HCT116 (cell line): ENCODE measurements at regions not wholly inside any gene's neighbourhood (a gene's known extent, or its start where the extent isn't known, plus 50 kb on each side); places are given as distances from the start of the nearest gene placed in this dataset.

Source experiments
- ATAC-seq: fragments of 200-7000 bp; cut with Tn5 transposase; 2 replicates; pipeline ENCODE4 v1.9.1; 2020; ENCODE audit warnings: mild to moderate bottlenecking, moderate library complexity
- BruUV-seq: library from RNA; stranded (reverse); fragments of 400-500 nt; replicated peaks from 2 replicates; lab custom pipeline; 2021; lab: Mats Ljungman, UMichigan
- CTCF ChIA-PET: fragments of 300-600 bp; sonication (Branson Sonifier 250); formaldehyde crosslinking; loops from one replicate; lab custom pipeline; 2021; ENCODE audit warnings: antibody characterized with exemption; lab: Charles Lee
- POLR2A ChIA-PET: fragments of 300-600, 350-600 bp; sonication (Branson Sonifier 250); formaldehyde crosslinking; loops from one replicate; lab custom pipeline; 2021; ENCODE audit warnings: antibody characterized with exemption; lab: Charles Lee
- RAD21 ChIA-PET, 2 experiments: fragments of 300-600 bp; sonication (Branson Sonifier 250); formaldehyde crosslinking; loops; one replicate each; lab custom pipeline; 2023; ENCODE audit warnings: low total read pairs in 2 of 2; ENCODE audit not compliant: uncharacterized antibody in 2 of 2, unreplicated experiment in 2 of 2, low non-redundant PET in 1 of 2; lab: Charles Lee
- DNase-seq: peaks from one replicate; pipeline ENCODE4 v3.0.0-alpha.2; 2010; ENCODE audit warnings: low read depth, low spot score
- H2AFZ ChIP-seq: fragments of 200-600 bp; shearing (Covaris generic), sonication (generic); 2 replicates; pipeline ENCODE4 v1.6.1; 2017; ENCODE audit warnings: low read depth, mixed run types, mixed read lengths, antibody characterized with exemption, low read length; ENCODE audit not compliant: poor library complexity, severe bottlenecking
- H3K27ac ChIP-seq: 2 replicates; pipeline ENCODE4 v1.5.1; 2012; ENCODE audit warnings: low read depth, low read length
- H3K27me3 ChIP-seq: fragments of 200-600 bp; sonication (generic); 2 replicates; pipeline ENCODE4 v1.6.1; 2016; ENCODE audit warnings: mixed run types, low read length, mixed read lengths; ENCODE audit not compliant: insufficient read depth
- H3K36me3 ChIP-seq, 2 experiments: fragments of 200-500 bp in 1 of 2; fragments of 200-600 bp in 1 of 2; sonication (Bioruptor generic) in 1 of 2; sonication (generic) in 1 of 2; 2 replicates each; pipeline versions ENCODE4 v1.5.1 to v1.6.1; 2014 to 2016; ENCODE audit warnings: low read length in 2 of 2, inconsistent platforms in 1 of 2, mixed read lengths in 1 of 2, mixed run types in 1 of 2; ENCODE audit not compliant: insufficient read depth in 2 of 2, control insufficient read depth in 1 of 2
- H3K4me1 ChIP-seq, 2 experiments: fragments of 200-600 bp in 1 of 2; sonication (generic) in 1 of 2; 2 replicates each; pipeline versions ENCODE4 v1.5.1 to v1.6.1; 2012 to 2017; ENCODE audit warnings: low read length in 2 of 2, inconsistent platforms in 1 of 2, mild to moderate bottlenecking in 1 of 2, mixed read lengths in 1 of 2, mixed run types in 1 of 2, moderate library complexity in 1 of 2; ENCODE audit not compliant: insufficient read depth in 2 of 2, control insufficient read depth in 1 of 2
- H3K4me2 ChIP-seq: fragments of 200-600 bp; sonication (generic); 2 replicates; pipeline ENCODE4 v1.6.1; 2017; ENCODE audit warnings: mixed run types, low read length, mixed read lengths
- H3K4me3 ChIP-seq, 2 experiments: fragments of 200-600 bp in 1 of 2; sonication (generic) in 1 of 2; replicated peaks in 1 of 2; 2 replicates each; pipeline ENCODE4 v1.5.1; 2011 to 2016; ENCODE audit warnings: low read length in 2 of 2, control low read depth in 1 of 2, low read depth in 1 of 2, mild to moderate bottlenecking in 1 of 2, mixed read lengths in 1 of 2, mixed run types in 1 of 2
- H3K79me2 ChIP-seq: fragments of 200-600 bp; sonication (generic); 2 replicates; pipeline ENCODE4 v1.6.1; 2017; ENCODE audit warnings: mild to moderate bottlenecking, mixed run types, low read length, moderate library complexity, mixed read lengths; ENCODE audit not compliant: insufficient read depth
- H3K9ac ChIP-seq: fragments of 200-600 bp; sonication (generic); 2 replicates; pipeline ENCODE4 v1.6.1; 2016; ENCODE audit warnings: low read length, mixed read lengths
- H3K9me2 ChIP-seq: fragments of 200-600 bp; sonication (generic), shearing (Covaris generic); 2 replicates; pipeline ENCODE4 v1.6.1; 2017; ENCODE audit warnings: mixed run types, mild to moderate bottlenecking, moderate library complexity; ENCODE audit not compliant: insufficient read depth
- H3K9me3 ChIP-seq, 2 experiments: fragments of 200-500 bp in 1 of 2; fragments of 200-600 bp in 1 of 2; sonication (Bioruptor generic) in 1 of 2; sonication (generic) in 1 of 2; 2 replicates each; pipeline ENCODE4 v1.6.1; 2014 to 2017; ENCODE audit warnings: low read length in 2 of 2, mixed read lengths in 2 of 2, inconsistent platforms in 1 of 2, low read depth in 1 of 2, mild to moderate bottlenecking in 1 of 2, mixed run types in 1 of 2, moderate library complexity in 1 of 2; ENCODE audit not compliant: control insufficient read depth in 1 of 2, insufficient read depth in 1 of 2
- H4K20me1 ChIP-seq: fragments of 200-600 bp; sonication (generic), shearing (Covaris generic); 2 replicates; pipeline ENCODE4 v1.6.1; 2017; ENCODE audit warnings: mixed run types, mild to moderate bottlenecking, moderate library complexity; ENCODE audit not compliant: insufficient read depth
- CBX3 ChIP-seq: IDR thresholded peaks from 2 replicates; pipeline ENCODE4 v1.6.1; 2012; ENCODE audit warnings: low read depth
- CEBPB ChIP-seq: IDR thresholded peaks from 2 replicates; pipeline ENCODE4 v1.6.1; 2012; ENCODE audit warnings: low read depth
- EGR1 ChIP-seq: IDR thresholded peaks from 2 replicates; pipeline ENCODE4 v1.6.1; 2012; ENCODE audit warnings: low read depth
- ELF1 ChIP-seq: IDR thresholded peaks from 2 replicates; pipeline ENCODE4 v1.6.1; 2012; ENCODE audit warnings: low read depth, borderline replicate concordance
- EZH2 ChIP-seq: fragments of 200-600 bp; sonication (generic); IDR thresholded peaks from 2 replicates; pipeline ENCODE4 v1.6.1; 2017; ENCODE audit warnings: antibody characterized with exemption, mixed run types
- EZH2phosphoT487 ChIP-seq: fragments of 200-600 bp; IDR thresholded peaks from 2 replicates; pipeline ENCODE4 v1.6.1; 2018; ENCODE audit warnings: antibody characterized with exemption, borderline replicate concordance
- FOSL1 ChIP-seq: IDR thresholded peaks from 2 replicates; pipeline ENCODE4 v1.6.1; 2012; ENCODE audit warnings: low read depth
- JUND ChIP-seq: IDR thresholded peaks from 2 replicates; pipeline ENCODE4 v1.6.1; 2012
- POLR2A ChIP-seq: IDR thresholded peaks from 2 replicates; pipeline ENCODE4 v1.7.0; 2011; ENCODE audit warnings: borderline replicate concordance; ENCODE audit not compliant: insufficient read depth, insufficient read length; ENCODE audit errors: extremely low read depth
- POLR2AphosphoS5 ChIP-seq: IDR thresholded peaks from 2 replicates; pipeline ENCODE4 v1.6.1; 2011; ENCODE audit warnings: mild to moderate bottlenecking, low read depth, low read length, moderate library complexity
- SIN3A ChIP-seq: IDR thresholded peaks from 2 replicates; pipeline ENCODE4 v1.6.1; 2012; ENCODE audit warnings: low read depth
- SP1 ChIP-seq: IDR thresholded peaks from 2 replicates; pipeline ENCODE4 v1.6.1; 2012; ENCODE audit warnings: low read depth
- SRF ChIP-seq: IDR thresholded peaks from 2 replicates; pipeline ENCODE4 v1.6.1; 2012; ENCODE audit warnings: low read depth
- TCF7L2 ChIP-seq: IDR thresholded peaks from 2 replicates; pipeline ENCODE4 v1.7.0; 2011; ENCODE audit warnings: borderline replicate concordance, inconsistent platforms; ENCODE audit not compliant: insufficient read depth, insufficient read length; ENCODE audit errors: extremely low read depth
- YY1 ChIP-seq: IDR thresholded peaks from 2 replicates; pipeline ENCODE4 v1.6.1; 2011; ENCODE audit warnings: low read length, low read depth, moderate library complexity, mild to moderate bottlenecking; ENCODE audit not compliant: insufficient replicate concordance; ENCODE audit errors: extremely low read depth
- ZFX ChIP-seq: fragments of 450-650 bp; IDR thresholded peaks from 2 replicates; pipeline ENCODE4 v1.6.1; 2017
- ZNF274 ChIP-seq: fragments of 200-500 bp; sonication (Bioruptor generic); IDR thresholded peaks from 2 replicates; pipeline ENCODE4 v1.6.1; 2014; ENCODE audit warnings: mild to moderate bottlenecking, low read depth, low read length, inconsistent platforms
- intact Hi-C: fragments of 100-400 bp; cut with micrococcal nuclease; formaldehyde crosslinking; loops from 2 replicates; pipeline ENCODE4 v1.10.0; 2022
- TF ChIP-seq, protein P1 (sequence below): IDR thresholded peaks from 2 replicates; pipeline ENCODE4 v1.6.1; 2012; ENCODE audit warnings: low read depth
- TF ChIP-seq, protein P2 (sequence below), 3 experiments: fragments of 200-600 bp in 1 of 3; sonication (generic) in 1 of 3; IDR thresholded peaks in 2 of 3; conservative IDR thresholded peaks in 1 of 3; 2 replicates each; pipeline ENCODE4 v1.5.1; 2012 to 2017; ENCODE audit warnings: low read depth in 2 of 3, low read length in 2 of 3, antibody characterized with exemption in 1 of 3, borderline replicate concordance in 1 of 3, control low read depth in 1 of 3, mild to moderate bottlenecking in 1 of 3, mixed read lengths in 1 of 3, mixed run types in 1 of 3, moderate library complexity in 1 of 3; ENCODE audit not compliant: insufficient read depth in 1 of 3
- TF ChIP-seq, protein P3 (sequence below): IDR thresholded peaks from 2 replicates; pipeline ENCODE4 v1.6.1; 2012

DNA sequence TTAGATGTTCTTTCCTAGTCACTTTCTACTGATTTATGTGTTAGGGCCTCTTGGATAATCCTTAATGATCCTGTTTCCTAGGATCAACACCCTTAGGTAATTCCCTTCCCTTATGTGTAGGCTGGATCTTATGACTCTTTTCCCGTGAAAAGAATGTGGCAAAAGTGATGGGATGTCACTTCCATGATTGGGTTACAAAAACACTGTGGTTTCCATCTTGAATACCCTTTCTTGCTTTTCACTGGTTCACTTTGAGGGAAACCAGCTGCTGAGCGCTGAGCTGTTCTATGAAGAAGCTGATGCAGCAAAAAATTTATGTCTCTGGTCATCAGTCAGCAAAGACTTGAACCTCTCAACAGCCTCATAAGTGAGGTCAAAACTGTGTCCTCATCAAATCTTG is 609.4 kb downstream of the OLFM4 start:
- no peak overlapping the region for H3K4me3 ChIP-seq
- RAD21 ChIA-PET = no interaction called here
- H3K27me3 ChIP-seq = no peaks in the 10 kb centered on the region
- no peak overlapping the region for H3K9ac ChIP-seq
- H2AFZ ChIP-seq = no peak overlapping the region
- CTCF ChIA-PET = no interaction called here
- POLR2A ChIA-PET = no interaction called here
- no peaks in the 10 kb centered on the region for H3K9me2 ChIP-seq
- TF ChIP-seq SP1 (no peak), SRF (no peak), EGR1 (no peak), POLR2A (no peak), SIN3A (no peak), YY1 (no peak), FOSL1 (no peak), EZH2phosphoT487 (no peak), TCF7L2 (no peak), JUND (no peak), ZFX (no peak), CBX3 (no peak), ZNF274 (no peak), CEBPB (no peak), EZH2 (no peak), POLR2AphosphoS5 (no peak), ELF1 (no peak)
- TF ChIP-seq, protein P1, sequence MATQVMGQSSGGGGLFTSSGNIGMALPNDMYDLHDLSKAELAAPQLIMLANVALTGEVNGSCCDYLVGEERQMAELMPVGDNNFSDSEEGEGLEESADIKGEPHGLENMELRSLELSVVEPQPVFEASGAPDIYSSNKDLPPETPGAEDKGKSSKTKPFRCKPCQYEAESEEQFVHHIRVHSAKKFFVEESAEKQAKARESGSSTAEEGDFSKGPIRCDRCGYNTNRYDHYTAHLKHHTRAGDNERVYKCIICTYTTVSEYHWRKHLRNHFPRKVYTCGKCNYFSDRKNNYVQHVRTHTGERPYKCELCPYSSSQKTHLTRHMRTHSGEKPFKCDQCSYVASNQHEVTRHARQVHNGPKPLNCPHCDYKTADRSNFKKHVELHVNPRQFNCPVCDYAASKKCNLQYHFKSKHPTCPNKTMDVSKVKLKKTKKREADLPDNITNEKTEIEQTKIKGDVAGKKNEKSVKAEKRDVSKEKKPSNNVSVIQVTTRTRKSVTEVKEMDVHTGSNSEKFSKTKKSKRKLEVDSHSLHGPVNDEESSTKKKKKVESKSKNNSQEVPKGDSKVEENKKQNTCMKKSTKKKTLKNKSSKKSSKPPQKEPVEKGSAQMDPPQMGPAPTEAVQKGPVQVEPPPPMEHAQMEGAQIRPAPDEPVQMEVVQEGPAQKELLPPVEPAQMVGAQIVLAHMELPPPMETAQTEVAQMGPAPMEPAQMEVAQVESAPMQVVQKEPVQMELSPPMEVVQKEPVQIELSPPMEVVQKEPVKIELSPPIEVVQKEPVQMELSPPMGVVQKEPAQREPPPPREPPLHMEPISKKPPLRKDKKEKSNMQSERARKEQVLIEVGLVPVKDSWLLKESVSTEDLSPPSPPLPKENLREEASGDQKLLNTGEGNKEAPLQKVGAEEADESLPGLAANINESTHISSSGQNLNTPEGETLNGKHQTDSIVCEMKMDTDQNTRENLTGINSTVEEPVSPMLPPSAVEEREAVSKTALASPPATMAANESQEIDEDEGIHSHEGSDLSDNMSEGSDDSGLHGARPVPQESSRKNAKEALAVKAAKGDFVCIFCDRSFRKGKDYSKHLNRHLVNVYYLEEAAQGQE = no peak
- TF ChIP-seq, protein P2, sequence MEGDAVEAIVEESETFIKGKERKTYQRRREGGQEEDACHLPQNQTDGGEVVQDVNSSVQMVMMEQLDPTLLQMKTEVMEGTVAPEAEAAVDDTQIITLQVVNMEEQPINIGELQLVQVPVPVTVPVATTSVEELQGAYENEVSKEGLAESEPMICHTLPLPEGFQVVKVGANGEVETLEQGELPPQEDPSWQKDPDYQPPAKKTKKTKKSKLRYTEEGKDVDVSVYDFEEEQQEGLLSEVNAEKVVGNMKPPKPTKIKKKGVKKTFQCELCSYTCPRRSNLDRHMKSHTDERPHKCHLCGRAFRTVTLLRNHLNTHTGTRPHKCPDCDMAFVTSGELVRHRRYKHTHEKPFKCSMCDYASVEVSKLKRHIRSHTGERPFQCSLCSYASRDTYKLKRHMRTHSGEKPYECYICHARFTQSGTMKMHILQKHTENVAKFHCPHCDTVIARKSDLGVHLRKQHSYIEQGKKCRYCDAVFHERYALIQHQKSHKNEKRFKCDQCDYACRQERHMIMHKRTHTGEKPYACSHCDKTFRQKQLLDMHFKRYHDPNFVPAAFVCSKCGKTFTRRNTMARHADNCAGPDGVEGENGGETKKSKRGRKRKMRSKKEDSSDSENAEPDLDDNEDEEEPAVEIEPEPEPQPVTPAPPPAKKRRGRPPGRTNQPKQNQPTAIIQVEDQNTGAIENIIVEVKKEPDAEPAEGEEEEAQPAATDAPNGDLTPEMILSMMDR (IDR thresholded peaks at IDR 0.05 in 2 of 3, conservative IDR thresholded peaks at IDR 0.05 in 1 of 3; ENCODE audit: borderline replicate concordance in 1 of 3, insufficient read depth in 1 of 3, low read depth in 2 of 3, low read length in 2 of 3) = no peak
- TF ChIP-seq, protein P3, sequence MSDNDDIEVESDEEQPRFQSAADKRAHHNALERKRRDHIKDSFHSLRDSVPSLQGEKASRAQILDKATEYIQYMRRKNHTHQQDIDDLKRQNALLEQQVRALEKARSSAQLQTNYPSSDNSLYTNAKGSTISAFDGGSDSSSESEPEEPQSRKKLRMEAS = no peak
- DNase-seq = no peak
- no peaks in the 10 kb centered on the region for H3K36me3 ChIP-seq
- ATAC-seq = no peak
- no TSS peak for BruUV-seq
- intact Hi-C loops = no loop called here
- no peaks in the 10 kb centered on the region for H4K20me1 ChIP-seq
- no peaks in the 10 kb centered on the region for H3K4me1 ChIP-seq
- no peak overlapping the region for H3K4me2 ChIP-seq
- peaks cover 32 to 39% of the 10 kb centered on the region in 2 experiments; a peak in 2 of 4 replicates for H3K9me3 ChIP-seq
- H3K27ac ChIP-seq = no peak overlapping the region
- H3K79me2 ChIP-seq = no peaks in the 10 kb centered on the region
